Heart left ventricle (tissue), 13 donors: ENCODE measurements at regions not wholly inside any gene's neighbourhood (a gene's known extent, or its start where the extent isn't known, plus 50 kb on each side); places are given as distances from the start of the nearest gene placed in this dataset.

Experiments
- CTCF ChIP-seq, 12 donors: fragments of 200-600 bp; sonication (generic) in 4 of 12; IDR thresholded peaks; one replicate each; pipeline versions ENCODE4 v1.5.0 to v1.8.0; 2018 to 2022; ENCODE audit warnings: antibody characterized with exemption in 12 of 12, mild to moderate bottlenecking in 5 of 12
- POLR2A ChIP-seq, 2 donors: fragments of 450-650 bp; IDR thresholded peaks; one replicate each; pipeline ENCODE4 v1.6.1; 2017; ENCODE audit warnings: antibody characterized with exemption in 2 of 2, mild to moderate bottlenecking in 2 of 2, moderate library complexity in 2 of 2
- donor health status: ischemic (EF 13 %, LVEDD 7.1; RV severe dilation, severe dysfunction).
- donor health status: DM: no; HTN: yes; CAD: no.
- donor health status: DM: no; HTN: no; CAD: no.
- donor health status: ischemic (EF 25% LVEDD 6.9; RV normal size, moderate dysfunction).
- donor health status: ischemic (EF 25% LVEDD 5.7; RV mildly dilated, moderate dysfunction).
- donor health status: ischemic (EF 35%, LVEDD 5.7; RV mildly dilated, moderate dysfunction).
- donor health status: nonischemic (EF 11% LVEDD 7.7; RV severe dilation, severe dysfunction).
- donor health status: DM: yes; HTN: yes; CAD: no.
- donor health status: PGD.
- donor health status: ischemic (EF 29% LVEDD 5.4; RV normal size, mild dysfunction).
- donor health status: nonischemic (EF 23%, LVEDD 6.1; RV moderate dilation, normal function).

GRCh38 chr12:3376779-3377455, 114.1 kb upstream of the PRMT8 start:
- no peak for TF ChIP-seq CTCF (IDR thresholded peaks at IDR 0.05)
- no peak for TF ChIP-seq POLR2A (IDR thresholded peaks at IDR 0.05)
